Vagina (tissue), 2 donors: ENCODE measurements at regions not wholly inside any gene's neighbourhood (a gene's known extent, or its start where the extent isn't known, plus 50 kb on each side); places are given as distances from the start of the nearest gene placed in this dataset.

Experiments
- CTCF ChIP-seq, 3 experiments: fragments of 450-650 bp in 2 of 3; fragments of 200-600 bp in 1 of 3; sonication (generic) in 1 of 3; IDR thresholded peaks; one replicate each; pipeline ENCODE4 v1.5.1; 2017 to 2019; ENCODE audit warnings: antibody characterized with exemption in 3 of 3, mild to moderate bottlenecking in 2 of 3, moderate library complexity in 2 of 3
- POLR2A ChIP-seq, 2 donors: fragments of 450-650 bp; IDR thresholded peaks; one replicate each; pipeline ENCODE4 v1.6.1; 2017; ENCODE audit warnings: antibody characterized with exemption in 2 of 2, mild to moderate bottlenecking in 2 of 2, moderate library complexity in 2 of 2

GRCh38 chr2:150135223-150135883, 352.1 kb downstream of the RND3 start:
- no peak for TF ChIP-seq CTCF (IDR thresholded peaks at IDR 0.05)
- TF ChIP-seq POLR2A (IDR thresholded peaks at IDR 0.05), result no peak
